DMS79 (cell line): ENCODE measurements at regions not wholly inside any gene's neighbourhood (a gene's known extent, or its start where the extent isn't known, plus 50 kb on each side); places are given as distances from the start of the nearest gene placed in this dataset.

Source experiments
- DNase-seq: peaks from one replicate; lab custom pipeline; 2025; lab: John Stamatoyannopoulos, UW

- no peak for DNase-seq
Observed at GRCh38 chr3:28646435-28646834, 297.8 kb upstream of the AZI2 start.

GRCh38 chr3:28649266-28649665 lies 300.6 kb upstream of the AZI2 start:
- DNase-seq = no peak

- no peak for DNase-seq
Observed at GRCh38 chr3:28651159-28651558, 302.5 kb upstream of the AZI2 start.

- no peak for DNase-seq
Observed at GRCh38 chr3:28664123-28664522, 315.5 kb upstream of the AZI2 start.

- no peak for DNase-seq
Observed at GRCh38 chr3:28667646-28668621, 319.3 kb upstream of the AZI2 start.

- no peak for DNase-seq
Observed at GRCh38 chr3:28669870-28670269, 321.2 kb upstream of the AZI2 start.

GRCh38 chr3:28672406-28672805 lies 323.8 kb upstream of the AZI2 start:
- no peak for DNase-seq

GRCh38 chr3:28673446-28673845 lies 324.8 kb upstream of the AZI2 start:
- no peak for DNase-seq

DNA sequence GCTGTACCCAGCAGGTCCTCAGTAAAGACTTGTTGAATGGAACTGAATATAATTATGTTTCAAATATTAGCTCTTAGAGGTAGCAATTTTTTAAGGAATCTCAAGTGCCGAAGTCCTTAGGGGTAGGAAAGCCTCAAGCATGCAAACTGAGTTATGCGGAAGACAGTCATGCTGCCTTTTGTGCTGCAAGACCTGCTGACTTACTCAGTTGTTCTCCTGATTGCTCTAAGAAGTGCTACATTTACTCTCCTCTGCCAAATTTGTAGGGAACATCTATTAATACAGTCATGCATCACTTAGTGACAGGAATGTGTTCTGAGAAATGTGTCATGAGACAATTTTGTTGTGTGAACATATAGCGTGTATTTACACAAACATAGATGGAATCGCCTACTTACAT lies 325.6 kb upstream of the AZI2 start:
- DNase-seq = no peak

GRCh38 chr3:28677581-28677980 lies 329.0 kb upstream of the AZI2 start:
- no peak for DNase-seq

DNA sequence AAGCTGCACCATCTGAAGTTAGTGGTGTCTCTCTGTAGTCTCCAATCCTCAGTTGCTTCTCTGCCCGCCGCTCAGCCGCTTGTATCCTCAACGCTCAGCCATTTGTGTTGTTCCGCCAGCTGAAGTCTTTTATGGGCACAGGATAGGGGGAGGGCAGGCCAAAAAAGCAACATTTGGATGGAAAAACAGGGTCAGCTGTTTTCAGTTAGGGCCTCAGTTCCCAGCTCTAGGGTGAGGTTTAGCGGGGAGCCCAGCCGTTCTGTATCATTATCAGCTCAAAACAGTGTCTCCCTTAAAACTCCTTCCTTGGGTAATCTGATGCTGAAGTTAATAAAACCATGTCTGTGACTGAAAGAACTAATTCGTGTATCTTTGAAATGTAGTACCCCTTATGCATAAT lies 329.5 kb upstream of the AZI2 start:
- DNase-seq = no peak

DNA sequence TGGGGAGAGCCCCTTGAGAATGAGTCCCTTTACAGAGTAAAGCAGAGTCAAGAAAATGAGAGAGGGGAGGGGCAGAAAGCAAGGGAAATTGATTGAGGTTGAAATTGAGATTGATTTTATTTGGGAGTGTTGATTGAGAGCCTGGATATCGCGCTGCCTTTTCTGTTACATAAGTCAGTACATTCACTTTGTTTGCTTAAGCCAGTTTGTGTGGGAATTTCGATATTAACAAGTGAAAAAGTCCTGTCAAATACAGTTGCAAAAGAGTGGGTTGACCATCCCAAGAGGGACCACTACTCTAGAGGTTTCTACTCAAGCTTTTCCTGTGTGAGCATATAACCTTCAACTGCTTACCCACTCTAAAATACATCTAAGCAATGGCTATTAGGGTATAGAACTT lies 331.4 kb upstream of the AZI2 start:
- DNase-seq = no peak

DNA sequence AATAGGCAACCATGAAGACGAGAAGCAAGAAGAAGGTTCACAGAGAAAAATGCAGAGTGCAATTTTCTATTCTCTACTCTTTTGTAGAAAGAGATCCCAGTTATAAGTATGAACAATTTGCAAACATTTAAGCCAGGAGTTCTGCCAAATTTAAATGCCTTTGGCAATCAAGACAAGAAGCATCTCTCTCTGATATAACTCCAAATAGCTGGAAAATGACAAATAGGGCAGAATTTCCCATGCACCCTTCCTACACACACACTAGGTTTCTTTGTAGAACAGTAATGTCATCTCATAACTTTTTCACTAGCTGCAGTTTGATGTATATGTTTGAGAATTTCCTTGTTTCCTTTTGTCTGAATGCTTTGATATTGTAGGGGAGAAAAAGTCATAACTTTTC lies 333.5 kb upstream of the AZI2 start:
- no peak for DNase-seq

GRCh38 chr3:28690176-28690575 lies 341.6 kb upstream of the AZI2 start:
- DNase-seq = no peak

DNA sequence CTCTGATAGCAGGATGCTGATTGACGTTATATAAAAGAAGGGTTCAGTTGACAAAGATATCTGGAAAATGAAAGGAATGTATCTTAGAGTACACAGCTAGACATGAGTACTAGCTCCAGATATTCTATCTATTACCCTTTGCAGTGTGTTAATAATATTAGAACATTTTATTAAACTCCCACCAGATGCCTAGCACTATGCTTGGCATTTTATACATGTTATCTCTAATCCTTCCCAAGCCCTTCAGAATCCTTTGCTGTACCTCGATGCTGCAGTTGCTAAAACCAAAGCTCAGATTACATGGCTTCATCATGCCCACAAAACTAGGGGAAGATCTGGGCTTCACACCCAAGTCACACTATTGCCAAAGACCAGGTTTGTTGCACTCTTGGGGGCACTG lies 350.1 kb upstream of the AZI2 start:
- no peak for DNase-seq

- no peak for DNase-seq
Observed at GRCh38 chr3:28699283-28699682, 350.7 kb upstream of the AZI2 start.

DNA sequence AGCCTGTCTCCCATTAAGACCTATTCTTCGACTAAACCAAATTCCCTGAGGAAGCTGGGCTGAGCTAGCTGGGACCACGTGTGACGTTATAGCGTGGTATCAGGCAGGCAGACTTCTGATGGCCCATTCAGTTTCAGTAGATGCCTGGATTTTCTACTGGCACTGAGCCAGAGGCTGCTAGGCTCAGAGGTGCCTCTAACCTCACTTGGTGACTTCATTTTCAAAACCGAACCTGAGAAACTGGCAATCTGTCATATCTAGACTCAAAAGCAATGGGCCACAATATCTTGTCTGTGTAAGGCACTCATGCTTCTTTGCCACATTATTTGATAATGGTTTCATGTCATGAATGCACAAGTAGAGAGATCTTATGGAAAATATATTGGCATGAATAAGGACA lies 352.1 kb upstream of the AZI2 start:
- DNase-seq = no peak

DNA sequence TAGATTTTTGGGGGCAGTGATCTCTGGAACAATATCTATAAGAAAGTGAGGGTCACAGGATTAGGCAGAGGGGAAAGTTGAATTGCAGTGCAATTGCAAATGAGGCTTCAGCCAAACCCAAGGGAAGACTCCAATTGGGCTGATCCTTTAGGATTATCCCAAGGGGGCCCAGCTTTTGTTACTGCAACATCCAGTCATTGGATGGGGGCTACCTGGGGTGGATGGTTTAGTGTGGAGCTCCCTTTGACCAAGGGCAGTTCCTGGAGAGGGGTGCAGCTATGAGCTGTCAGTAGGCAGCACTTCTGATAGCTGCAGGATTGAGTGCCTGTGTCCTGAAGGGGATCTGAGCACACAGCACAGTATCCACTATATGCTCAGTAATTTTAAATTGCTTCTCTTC lies 355.2 kb upstream of the AZI2 start:
- no peak for DNase-seq

DNA sequence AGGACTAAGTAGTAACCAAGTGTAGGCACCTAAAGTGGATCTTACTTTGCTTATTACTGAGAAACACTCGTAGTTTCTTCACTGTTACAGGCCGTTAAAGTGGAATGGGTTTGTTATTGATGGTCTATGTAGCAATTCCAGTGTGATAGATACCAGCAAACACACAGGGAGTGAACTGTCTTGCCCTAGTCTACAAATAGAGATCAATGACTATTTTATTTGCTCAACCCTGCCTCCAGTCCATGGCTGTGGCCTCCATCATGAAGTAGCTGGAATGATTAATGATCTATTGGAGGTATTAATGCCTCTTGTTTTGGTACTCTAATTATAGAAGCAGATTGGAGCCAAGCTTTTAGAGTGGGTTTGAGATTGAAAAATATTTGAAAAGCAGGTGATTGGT lies 362.7 kb upstream of the AZI2 start:
- no peak for DNase-seq

DNA sequence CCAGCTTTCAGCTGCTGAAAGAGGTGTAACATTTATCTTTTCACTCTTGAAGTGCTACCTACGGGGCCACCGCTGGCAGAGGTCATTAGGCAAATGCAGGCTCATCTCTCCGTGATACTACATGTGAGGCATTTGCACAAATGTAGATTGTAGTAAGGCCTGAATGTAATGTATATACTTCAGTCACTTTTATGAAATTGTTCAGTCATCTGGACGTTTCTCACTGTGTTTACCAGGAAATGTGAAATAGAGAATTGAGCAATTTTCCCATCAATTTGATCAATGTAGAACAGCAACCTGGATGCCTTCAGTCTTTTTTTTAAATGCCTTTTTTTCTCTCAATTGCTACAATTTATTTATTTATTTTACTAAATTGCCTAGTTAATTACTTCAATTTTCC lies 368.3 kb upstream of the AZI2 start:
- DNase-seq = no peak

DNA sequence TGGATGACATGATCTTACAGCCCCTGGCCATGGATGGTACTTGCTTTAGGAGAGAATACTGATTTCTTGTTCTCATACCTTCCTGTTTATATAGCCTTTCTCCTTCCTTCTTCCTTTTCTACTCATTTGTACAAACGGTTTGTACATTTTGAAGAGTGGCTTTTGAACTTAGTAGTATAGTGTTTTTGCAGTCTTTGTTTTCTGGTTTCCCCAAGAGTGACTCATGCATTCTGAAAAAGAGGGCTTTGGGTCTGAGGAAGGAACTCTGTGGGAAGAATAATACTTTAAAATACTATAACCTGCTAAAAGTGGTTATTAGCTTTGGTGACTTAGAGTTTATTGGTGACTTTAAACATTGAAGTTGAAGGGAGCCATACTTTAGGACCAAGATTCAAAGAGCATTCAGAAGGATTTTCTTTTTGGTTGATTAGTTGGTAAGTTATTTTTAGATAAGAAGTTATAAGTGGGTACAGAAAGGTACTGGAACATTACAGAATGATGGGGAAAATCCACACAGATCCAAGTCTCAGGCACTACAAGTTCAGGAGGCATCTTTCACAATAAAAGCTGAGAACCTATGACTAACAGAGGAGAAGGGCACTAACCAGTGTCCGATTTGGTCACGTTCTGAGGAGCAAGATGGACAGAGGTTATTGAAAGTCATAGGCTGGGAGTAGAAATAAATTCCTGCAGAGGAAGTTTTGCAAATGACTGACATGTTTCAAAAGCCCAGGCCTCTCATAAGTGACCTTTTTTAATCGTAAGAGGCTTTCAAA lies 369.6 kb upstream of the AZI2 start:
- DNase-seq = no peak

- no peak for DNase-seq
Observed at GRCh38 chr3:28726840-28727239, 378.2 kb upstream of the AZI2 start.

GRCh38 chr3:28727307-28727706 lies 378.7 kb upstream of the AZI2 start:
- DNase-seq = no peak
